ENCODE measurements at regions not wholly inside any gene's neighbourhood (a gene's known extent, or its start where the extent isn't known, plus 50 kb on each side); places are given as distances from the start of the nearest gene placed in this dataset.
A peak's percentile ranks its signal among the peaks of the same experiment; 100 is the strongest.

DNA sequence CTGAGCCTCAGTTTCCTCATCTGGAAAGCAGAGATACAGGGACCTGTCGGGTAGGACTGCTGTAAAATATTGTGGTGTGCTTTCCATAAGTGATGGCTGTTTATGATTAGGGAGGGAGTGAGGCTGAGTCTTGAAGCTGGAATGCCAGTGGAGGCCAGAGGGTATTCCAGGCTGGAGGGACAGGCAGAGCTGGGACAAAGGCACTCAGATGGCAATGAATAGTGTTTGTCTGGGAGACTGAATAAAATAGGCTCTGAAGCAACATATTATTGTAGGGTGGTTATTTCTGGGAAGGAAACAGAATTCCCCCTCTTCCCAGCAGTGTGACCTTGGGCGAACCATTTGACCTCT, 120.7 kb downstream of the INHBB start:
- H3K27me3 ChIP-seq, result no peaks in the 10 kb centered on the region
- H3K4me1 ChIP-seq, result peaks cover 0 to 31% (median 22%) of the 10 kb centered on the region in 12 donors
- intact Hi-C loops (cut with DNase I), result no loop called here
- WGBS, 4 donors, result 90 to 96% (median 94%) methylated on average over 2 of the region's 2 CpGs
- ATAC-seq, result no peak
- DNase-seq, result no peak
- H3K36me3 ChIP-seq, result no peaks in the 10 kb centered on the region
- no peak for TF ChIP-seq POLR2A (IDR thresholded peaks at IDR 0.05)
- TF ChIP-seq, protein P1, sequence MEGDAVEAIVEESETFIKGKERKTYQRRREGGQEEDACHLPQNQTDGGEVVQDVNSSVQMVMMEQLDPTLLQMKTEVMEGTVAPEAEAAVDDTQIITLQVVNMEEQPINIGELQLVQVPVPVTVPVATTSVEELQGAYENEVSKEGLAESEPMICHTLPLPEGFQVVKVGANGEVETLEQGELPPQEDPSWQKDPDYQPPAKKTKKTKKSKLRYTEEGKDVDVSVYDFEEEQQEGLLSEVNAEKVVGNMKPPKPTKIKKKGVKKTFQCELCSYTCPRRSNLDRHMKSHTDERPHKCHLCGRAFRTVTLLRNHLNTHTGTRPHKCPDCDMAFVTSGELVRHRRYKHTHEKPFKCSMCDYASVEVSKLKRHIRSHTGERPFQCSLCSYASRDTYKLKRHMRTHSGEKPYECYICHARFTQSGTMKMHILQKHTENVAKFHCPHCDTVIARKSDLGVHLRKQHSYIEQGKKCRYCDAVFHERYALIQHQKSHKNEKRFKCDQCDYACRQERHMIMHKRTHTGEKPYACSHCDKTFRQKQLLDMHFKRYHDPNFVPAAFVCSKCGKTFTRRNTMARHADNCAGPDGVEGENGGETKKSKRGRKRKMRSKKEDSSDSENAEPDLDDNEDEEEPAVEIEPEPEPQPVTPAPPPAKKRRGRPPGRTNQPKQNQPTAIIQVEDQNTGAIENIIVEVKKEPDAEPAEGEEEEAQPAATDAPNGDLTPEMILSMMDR (IDR thresholded peaks at IDR 0.05), result no peak
- no peak overlapping the region for H3K27ac ChIP-seq
- no peak overlapping the region for H3K4me3 ChIP-seq
- H3K9me3 ChIP-seq, result peaks cover 0 to 1% (median 0%) of the 10 kb centered on the region in 12 donors

DNA sequence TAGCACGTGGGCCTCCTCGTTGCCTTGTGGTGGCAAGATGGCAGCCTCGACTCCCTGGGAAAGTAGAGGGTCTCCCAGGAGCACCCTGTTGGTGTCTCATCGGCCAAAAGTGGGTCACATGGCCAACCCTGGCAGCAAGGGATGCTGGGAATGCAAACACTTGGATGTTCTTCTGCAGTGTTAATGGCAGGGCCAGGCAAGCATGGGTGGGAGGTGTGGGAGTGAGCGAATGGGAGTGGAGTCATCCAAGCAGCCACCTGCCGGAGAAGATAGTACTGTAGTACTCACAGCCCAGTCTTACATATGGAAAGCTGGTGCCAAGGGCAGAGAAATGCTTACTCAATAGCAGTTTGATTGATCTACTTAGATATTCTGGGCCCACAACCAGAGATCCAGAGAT, 122.2 kb downstream of the INHBB start:
- no peaks in the 10 kb centered on the region for H3K27me3 ChIP-seq
- H3K4me3 ChIP-seq, result no peak overlapping the region
- intact Hi-C loops (cut with DNase I), result no loop called here
- ATAC-seq (no peak), DNase-seq (no peak)
- peaks cover 0 to 31% (median 22%) of the 10 kb centered on the region in 12 donors for H3K4me1 ChIP-seq
- peaks cover 0 to 12% (median 4%) of the 10 kb centered on the region in 12 donors for H3K9me3 ChIP-seq
- H3K27ac ChIP-seq, result no peak overlapping the region
- no peaks in the 10 kb centered on the region for H3K36me3 ChIP-seq
- WGBS, 4 donors, result 95 to 97% (median 96%) methylated on average over 6 of the region's 6 CpGs
- TF ChIP-seq POLR2A (IDR thresholded peaks at IDR 0.05), result no peak
- TF ChIP-seq, protein P1 (IDR thresholded peaks at IDR 0.05), result no peak

DNA sequence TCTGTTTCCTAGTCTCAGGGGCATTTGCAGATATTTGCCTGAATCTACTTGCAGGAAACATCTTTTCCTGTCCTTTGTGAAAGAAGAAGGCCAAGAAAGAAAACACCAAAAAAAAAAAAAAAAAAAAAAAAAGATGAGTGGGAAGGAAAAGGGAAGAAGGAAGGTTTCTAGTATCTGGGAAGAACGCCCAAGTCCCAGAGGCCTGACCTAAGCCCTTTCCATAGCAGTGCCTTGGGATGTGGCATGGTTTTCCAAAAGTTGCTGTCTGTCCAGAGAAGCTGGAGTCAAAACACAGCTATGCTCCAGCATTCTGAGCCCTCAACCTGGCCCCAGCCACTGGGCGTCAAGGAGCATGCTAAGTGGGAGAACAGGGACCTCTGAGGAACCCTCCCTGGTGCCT, 123.5 kb downstream of the INHBB start:
- Histone ChIP-seq H3K27me3 (no peaks in the 10 kb centered on the region), H3K4me1 (peaks cover 0 to 31% (median 22%) of the 10 kb centered on the region in 12 donors), H3K4me3 (no peak overlapping the region), H3K9me3 (peaks cover 0 to 12% (median 4%) of the 10 kb centered on the region in 12 donors), H3K36me3 (no peaks in the 10 kb centered on the region), H3K27ac (peak overlapping the region in 5 of 12 donors; percentile 2 to 77 (median 65))
- DNase-seq, result peak in 1 of 5 donors; percentile 40
- intact Hi-C loops (cut with DNase I), result no loop called here
- 46 to 58% (median 52%) methylated on average over 2 of the region's 2 CpGs for WGBS, 4 donors
- no peak for TF ChIP-seq POLR2A (IDR thresholded peaks at IDR 0.05)
- TF ChIP-seq, protein P1 (IDR thresholded peaks at IDR 0.05), result no peak
- ATAC-seq, result peak in 1 of 4 donors; percentile 13

DNA sequence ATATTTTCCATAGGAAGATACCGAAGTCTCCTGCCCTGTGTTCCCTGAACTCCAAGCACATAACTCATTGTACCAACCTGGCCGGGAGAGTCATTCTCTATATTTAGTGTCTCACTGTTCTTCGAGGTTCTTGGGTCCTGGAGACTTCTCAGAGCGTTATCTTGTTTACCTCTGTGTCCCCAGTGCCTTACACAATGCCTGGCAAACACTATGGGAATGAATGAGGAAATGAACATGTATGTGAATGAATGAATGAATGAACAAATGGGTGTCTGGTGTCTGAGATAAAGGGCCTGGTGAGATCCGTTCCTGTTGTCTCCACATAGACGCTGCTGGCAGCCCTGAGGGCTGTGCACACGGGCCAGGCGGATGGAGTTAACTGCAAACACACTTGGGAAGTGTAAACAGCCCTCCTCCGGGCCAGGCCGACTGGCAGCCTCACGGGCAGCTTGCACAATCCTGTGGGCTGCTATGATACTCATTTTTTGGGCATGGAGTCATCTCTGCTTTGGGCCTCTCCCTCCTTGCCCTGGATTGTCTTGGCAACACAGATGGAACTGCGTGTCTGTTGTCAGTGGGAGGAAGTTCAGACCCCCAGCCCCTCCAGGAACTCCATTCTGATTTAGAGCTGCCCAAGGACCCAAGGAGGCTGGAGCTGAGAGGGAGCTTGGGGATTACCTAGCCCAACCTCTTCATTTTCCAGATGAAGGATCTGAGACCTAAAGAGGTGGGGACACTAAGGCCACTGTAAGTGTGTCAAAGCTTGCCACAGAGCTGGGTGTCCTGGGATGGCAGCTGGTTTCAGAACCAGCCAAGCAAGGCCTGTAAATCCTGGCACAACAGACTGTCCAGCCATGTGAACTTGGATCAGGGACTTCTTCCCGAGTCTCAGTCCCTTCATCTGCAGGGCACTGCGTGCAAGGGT, 124.4 kb downstream of the INHBB start:
- intact Hi-C loops (cut with DNase I), result no loop called here
- Histone ChIP-seq H3K4me3 (no peak overlapping the region), H3K4me1 (peaks cover 0 to 31% (median 22%) of the 10 kb centered on the region in 12 donors), H3K36me3 (no peaks in the 10 kb centered on the region), H3K9me3 (peaks cover 0 to 12% (median 4%) of the 10 kb centered on the region in 12 donors), H3K27ac (peak overlapping the region; percentile 14 to 77 (median 40)), H3K27me3 (no peaks in the 10 kb centered on the region)
- DNase-seq (peak in 3 of 5 donors; percentile 71 to 82 (median 76)), ATAC-seq (peak; percentile 72 to 91 (median 84))
- no peak for TF ChIP-seq POLR2A (IDR thresholded peaks at IDR 0.05)
- TF ChIP-seq, protein P1 (IDR thresholded peaks at IDR 0.05), result no peak
- 31 to 47% (median 41%) methylated on average over 14 of the region's 14 CpGs for WGBS, 4 donors

All from heart left ventricle (tissue), 16 donors.